ENCODE measurements at regions not wholly inside any gene's neighbourhood (a gene's known extent, or its start where the extent isn't known, plus 50 kb on each side); places are given as distances from the start of the nearest gene placed in this dataset.

DNA sequence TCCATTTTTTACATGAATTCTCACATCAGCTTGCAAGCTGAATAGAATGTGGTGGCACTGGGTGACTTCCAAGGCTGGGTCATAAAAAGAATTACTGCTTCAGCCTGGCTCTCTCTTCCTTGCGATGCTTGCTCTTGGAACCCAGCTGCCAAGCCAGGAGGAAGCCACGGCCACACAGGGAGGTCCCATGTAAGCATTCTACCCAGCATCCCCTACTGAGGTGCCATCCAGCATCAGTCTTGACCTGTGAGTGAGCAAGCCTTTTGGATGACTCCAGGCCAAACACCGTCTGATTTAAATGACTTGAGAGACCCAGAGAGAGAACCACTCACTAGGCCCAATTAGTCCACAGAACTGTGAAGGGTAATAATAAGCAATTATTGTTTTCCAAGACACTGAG is 750.3 kb upstream of the RAB6C start:
- TF ChIP-seq, protein P1, sequence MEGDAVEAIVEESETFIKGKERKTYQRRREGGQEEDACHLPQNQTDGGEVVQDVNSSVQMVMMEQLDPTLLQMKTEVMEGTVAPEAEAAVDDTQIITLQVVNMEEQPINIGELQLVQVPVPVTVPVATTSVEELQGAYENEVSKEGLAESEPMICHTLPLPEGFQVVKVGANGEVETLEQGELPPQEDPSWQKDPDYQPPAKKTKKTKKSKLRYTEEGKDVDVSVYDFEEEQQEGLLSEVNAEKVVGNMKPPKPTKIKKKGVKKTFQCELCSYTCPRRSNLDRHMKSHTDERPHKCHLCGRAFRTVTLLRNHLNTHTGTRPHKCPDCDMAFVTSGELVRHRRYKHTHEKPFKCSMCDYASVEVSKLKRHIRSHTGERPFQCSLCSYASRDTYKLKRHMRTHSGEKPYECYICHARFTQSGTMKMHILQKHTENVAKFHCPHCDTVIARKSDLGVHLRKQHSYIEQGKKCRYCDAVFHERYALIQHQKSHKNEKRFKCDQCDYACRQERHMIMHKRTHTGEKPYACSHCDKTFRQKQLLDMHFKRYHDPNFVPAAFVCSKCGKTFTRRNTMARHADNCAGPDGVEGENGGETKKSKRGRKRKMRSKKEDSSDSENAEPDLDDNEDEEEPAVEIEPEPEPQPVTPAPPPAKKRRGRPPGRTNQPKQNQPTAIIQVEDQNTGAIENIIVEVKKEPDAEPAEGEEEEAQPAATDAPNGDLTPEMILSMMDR (IDR thresholded peaks at IDR 0.05): no peak
- no peaks in the 10 kb centered on the region for H3K9me3 ChIP-seq
- no peak overlapping the region for H3K4me3 ChIP-seq
- no peaks in the 10 kb centered on the region for H3K36me3 ChIP-seq
- H3K4me1 ChIP-seq: no peaks in the 10 kb centered on the region
- no peak overlapping the region for H3K27ac ChIP-seq
- ATAC-seq (no peak), FAIRE-seq (no peak), DNase-seq (no peak)
- H3K27me3 ChIP-seq: no peaks in the 10 kb centered on the region
- intact Hi-C loops (cut with DNase I): no loop called here
- WGBS, 2 donors: 57 to 72% methylated on average over 3 of the region's 3 CpGs

DNA sequence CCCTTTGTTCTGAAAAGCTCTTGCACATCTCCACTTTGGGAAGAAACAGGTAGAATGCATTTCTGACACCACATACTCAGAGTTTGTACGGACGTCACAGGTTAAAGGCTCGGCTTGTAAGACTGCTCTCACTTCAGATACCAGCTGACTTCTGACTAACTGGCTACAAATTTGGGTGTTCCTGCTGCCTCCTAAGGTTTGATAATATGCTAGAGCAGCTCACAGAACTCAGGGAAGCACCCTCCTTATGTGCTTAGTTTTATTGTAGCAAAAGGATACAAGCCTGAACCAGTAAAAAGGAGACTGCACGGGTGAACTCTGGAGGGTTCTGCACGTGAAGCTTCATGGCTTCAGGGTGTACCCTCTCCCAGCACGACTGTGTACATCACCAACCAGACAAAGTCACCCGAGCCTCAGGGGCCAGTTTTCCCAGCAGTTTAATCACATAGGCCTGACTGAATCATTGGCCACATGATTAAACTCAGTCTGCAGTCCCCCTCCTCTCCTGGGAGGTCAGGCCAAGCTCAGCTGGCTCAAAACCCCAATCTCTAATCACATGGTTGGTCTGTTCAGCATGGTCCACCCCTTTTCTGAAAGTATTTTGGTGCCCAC is 749.5 kb upstream of the RAB6C start:
- 79 to 87% methylated on average over 7 of the region's 7 CpGs for WGBS, 2 donors
- TF ChIP-seq, protein P1 (IDR thresholded peaks at IDR 0.05): no peak
- FAIRE-seq (no peak), DNase-seq (no peak), ATAC-seq (no peak)
- H3K27me3 ChIP-seq: no peaks in the 10 kb centered on the region
- H3K36me3 ChIP-seq: no peaks in the 10 kb centered on the region
- H3K4me3 ChIP-seq: no peak overlapping the region
- H3K27ac ChIP-seq: no peak overlapping the region
- no peaks in the 10 kb centered on the region for H3K9me3 ChIP-seq
- H3K4me1 ChIP-seq: no peaks in the 10 kb centered on the region
- intact Hi-C loops (cut with DNase I): loop anchor here in 1 of 3 donors (10.0 kb wide), 1 partner anchor 495 kb away; no protein-coding TSS in a partner anchor

GRCh38 chr2:129231924-129232323 is 747.5 kb upstream of the RAB6C start:
- TF ChIP-seq, protein P1 (IDR thresholded peaks at IDR 0.05): no peak
- ATAC-seq: no peak
- H3K27me3 ChIP-seq: no peaks in the 10 kb centered on the region
- no peak for DNase-seq
- H3K4me1 ChIP-seq: no peaks in the 10 kb centered on the region
- no peak overlapping the region for H3K4me3 ChIP-seq
- FAIRE-seq: no peak
- H3K27ac ChIP-seq: no peak overlapping the region
- intact Hi-C loops (cut with DNase I): loop anchor here in 1 of 3 donors (10.0 kb wide), 1 partner anchor 497 kb away; no protein-coding TSS in a partner anchor
- H3K9me3 ChIP-seq: no peaks in the 10 kb centered on the region
- no peaks in the 10 kb centered on the region for H3K36me3 ChIP-seq
- 81 to 85% methylated on average over 7 of the region's 7 CpGs for WGBS, 2 donors

DNA sequence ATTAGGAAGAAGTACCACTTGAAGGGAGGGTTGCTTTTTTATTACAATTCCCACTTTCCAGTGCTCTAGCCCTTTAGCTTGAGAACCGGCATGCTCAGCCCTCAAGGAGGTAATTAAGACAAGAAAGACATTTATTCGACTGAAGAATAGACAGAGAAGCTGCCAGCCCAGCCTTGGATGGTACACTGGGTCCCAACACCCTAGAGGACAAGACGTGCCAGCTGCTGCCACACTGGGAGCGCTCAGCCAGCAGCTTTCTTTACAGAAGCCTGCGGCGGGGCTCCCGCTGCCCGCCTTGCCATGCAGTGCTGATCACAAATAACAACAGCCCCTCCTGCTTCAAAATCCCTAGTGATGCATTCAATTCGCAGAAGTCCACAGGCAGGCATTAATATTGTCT is 746.3 kb upstream of the RAB6C start:
- 76 to 82% methylated on average over 9 of the region's 9 CpGs for WGBS, 2 donors
- TF ChIP-seq, protein P1 (IDR thresholded peaks at IDR 0.05): no peak
- H3K4me3 ChIP-seq: no peak overlapping the region
- no peaks in the 10 kb centered on the region for H3K4me1 ChIP-seq
- no peak overlapping the region for H3K27ac ChIP-seq
- intact Hi-C loops (cut with DNase I): loop anchor here in 1 of 3 donors (10.0 kb wide), 1 partner anchor 498 kb away; no protein-coding TSS in a partner anchor
- FAIRE-seq (no peak), ATAC-seq (no peak), DNase-seq (no peak)
- H3K36me3 ChIP-seq: no peaks in the 10 kb centered on the region
- H3K9me3 ChIP-seq: no peaks in the 10 kb centered on the region
- H3K27me3 ChIP-seq: no peaks in the 10 kb centered on the region

DNA sequence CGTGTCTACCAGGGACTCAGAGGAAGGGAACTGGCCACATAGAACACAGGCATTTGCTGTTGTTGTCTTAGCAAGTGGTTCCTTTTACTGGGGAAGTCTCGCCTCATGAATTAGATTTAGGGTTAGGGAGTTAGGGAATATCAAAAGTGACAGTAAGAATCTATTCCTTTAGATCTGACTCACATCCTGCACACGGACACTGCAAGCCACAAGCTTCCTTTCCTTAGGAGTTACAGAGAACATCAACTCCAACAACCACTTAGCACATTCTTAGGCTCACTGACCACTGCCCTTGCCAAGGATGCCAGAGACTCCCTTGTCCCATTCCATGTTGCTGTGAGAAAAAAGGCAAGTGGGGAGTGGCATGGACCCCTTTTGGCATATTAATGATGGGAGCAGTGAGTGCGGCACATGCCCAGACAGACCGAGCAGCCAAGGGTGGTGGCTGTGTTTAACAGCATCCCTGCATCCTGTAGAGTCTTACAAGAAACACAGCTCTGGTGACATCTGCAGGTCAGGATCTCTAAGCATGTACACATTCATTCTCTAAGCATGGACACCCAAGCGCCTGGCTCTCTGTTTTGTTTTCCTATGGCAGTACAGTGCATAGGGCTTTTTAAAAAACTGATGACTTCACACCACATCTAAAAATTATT is 745.6 kb upstream of the RAB6C start:
- no peak overlapping the region for H3K27ac ChIP-seq
- no peak for FAIRE-seq
- H3K27me3 ChIP-seq: no peaks in the 10 kb centered on the region
- intact Hi-C loops (cut with DNase I): loop anchor here in 1 of 3 donors (10.0 kb wide), 1 partner anchor 499 kb away; no protein-coding TSS in a partner anchor
- peak; percentile 53 to 91 (median 79) for ATAC-seq
- H3K36me3 ChIP-seq: no peaks in the 10 kb centered on the region
- H3K9me3 ChIP-seq: no peaks in the 10 kb centered on the region
- peak in 3 of 6 donors; percentile 10 to 33 (median 13) for DNase-seq
- 45 to 64% methylated on average over 6 of the region's 6 CpGs for WGBS, 2 donors
- no peak overlapping the region for H3K4me3 ChIP-seq
- no peaks in the 10 kb centered on the region for H3K4me1 ChIP-seq
- TF ChIP-seq, protein P1 (IDR thresholded peaks at IDR 0.05): no peak

All from pancreas (tissue), 10 donors.